Esophagus muscularis mucosa (tissue), 4 donors: ENCODE measurements at regions not wholly inside any gene's neighbourhood (a gene's known extent, or its start where the extent isn't known, plus 50 kb on each side); places are given as distances from the start of the nearest gene placed in this dataset.

Experiments used
- DNase-seq: peaks from one replicate; pipeline ENCODE4 v3.0.0-alpha.2; 2017; ENCODE audit errors: extremely low spot score
- H3K27ac ChIP-seq, 4 donors: fragments of 200-600 bp; sonication (generic); replicated peaks in 1 of 4; 1 replicate in 3 of 4; 2 replicates in 1 of 4; pipeline ENCODE4 v1.5.1; 2016 to 2019; ENCODE audit warnings: mild to moderate bottlenecking in 1 of 4
- H3K27me3 ChIP-seq, 4 donors: fragments of 200-600 bp; sonication (generic); one replicate each; pipeline versions ENCODE4 v1.5.1 to v1.6.0; 2016 to 2019
- H3K36me3 ChIP-seq, 4 donors: fragments of 200-600 bp; sonication (generic); one replicate each; pipeline ENCODE4 v1.5.1; 2016 to 2019
- H3K4me1 ChIP-seq, 4 donors: fragments of 200-600 bp; sonication (generic); one replicate each; pipeline ENCODE4 v1.5.1; 2016 to 2019
- H3K4me3 ChIP-seq, 4 donors: fragments of 200-600 bp; sonication (generic); 1 replicate in 2 of 4; 2 replicates in 2 of 4; pipeline ENCODE4 v1.5.1; 2016 to 2019; ENCODE audit warnings: mild to moderate bottlenecking in 4 of 4, moderate library complexity in 1 of 4
- H3K9me3 ChIP-seq, 4 donors: fragments of 200-600 bp; sonication (generic); 1 replicate in 3 of 4; 2 replicates in 1 of 4; pipeline ENCODE4 v1.5.1; 2016 to 2019
- CTCF ChIP-seq, 3 experiments: fragments of 200-600 bp in 2 of 3; fragments of 450-650 bp in 1 of 3; sonication (generic) in 2 of 3; IDR thresholded peaks; one replicate each; pipeline ENCODE4 v1.5.1; 2017 to 2019; ENCODE audit warnings: antibody characterized with exemption in 3 of 3, mild to moderate bottlenecking in 2 of 3, moderate library complexity in 1 of 3
- EP300 ChIP-seq: sonication (generic); formaldehyde crosslinking; IDR thresholded peaks from one replicate; pipeline ENCODE4 v1.6.1; 2017; ENCODE audit warnings: antibody characterized with exemption
- POLR2A ChIP-seq: fragments of 450-650 bp; IDR thresholded peaks from one replicate; pipeline ENCODE4 v1.6.1; 2017; ENCODE audit warnings: antibody characterized with exemption, moderate library complexity, mild to moderate bottlenecking, low read depth
- POLR2AphosphoS5 ChIP-seq, 2 donors: sonication (generic); formaldehyde crosslinking; IDR thresholded peaks; one replicate each; pipeline ENCODE4 v1.6.1; 2017; ENCODE audit warnings: antibody characterized with exemption in 2 of 2
- WGBS: methylation state at CpG from one replicate; pipeline ENCODE4 v1.1.5; 2018; 5-methylcytosine and 5-hydroxymethylcytosine counted together
- intact Hi-C: fragments of 100-400 bp; cut with DNase I; formaldehyde crosslinking; loops from one replicate; pipeline ENCODE4 v1.15.1; 2023

- TF ChIP-seq CTCF (IDR thresholded peaks at IDR 0.05) (no peak), EP300 (no peak), POLR2A (no peak), POLR2AphosphoS5 (IDR thresholded peaks at IDR 0.05) (no peak)
- no peak for DNase-seq
- peaks cover 0 to 5% (median 1%) of the 10 kb centered on the region in 4 donors for H3K4me1 ChIP-seq
- no peaks in the 10 kb centered on the region for H3K9me3 ChIP-seq
- 63% methylated on average over 2 of the region's 2 CpGs for WGBS
- H3K27me3 ChIP-seq, result no peaks in the 10 kb centered on the region
- no peak overlapping the region for H3K27ac ChIP-seq
- H3K36me3 ChIP-seq, result no peaks in the 10 kb centered on the region
- H3K4me3 ChIP-seq, result no peak overlapping the region
- intact Hi-C loops, result no loop called here
Measured at GRCh38 chr2:51986101-51986500, 954.2 kb upstream of the NRXN1 start.

- Histone ChIP-seq H3K4me3 (no peak overlapping the region), H3K36me3 (no peaks in the 10 kb centered on the region), H3K27ac (no peak overlapping the region), H3K27me3 (no peaks in the 10 kb centered on the region), H3K9me3 (no peaks in the 10 kb centered on the region), H3K4me1 (peaks cover 0 to 5% (median under 1%) of the 10 kb centered on the region in 4 donors)
- intact Hi-C loops, result no loop called here
- 54% methylated on average over 2 of the region's 2 CpGs for WGBS
- DNase-seq, result no peak
- no peak for TF ChIP-seq EP300
- TF ChIP-seq CTCF (IDR thresholded peaks at IDR 0.05), result no peak
- no peak for TF ChIP-seq POLR2A
Measured at GRCh38 chr2:51981783-51982182, 949.9 kb upstream of the NRXN1 start.

GRCh38 chr2:51976623-51977022, 944.7 kb upstream of the NRXN1 start:
- Histone ChIP-seq H3K27me3 (no peaks in the 10 kb centered on the region), H3K27ac (no peak overlapping the region), H3K4me3 (no peak overlapping the region), H3K36me3 (no peaks in the 10 kb centered on the region), H3K9me3 (no peaks in the 10 kb centered on the region), H3K4me1 (no peaks in the 10 kb centered on the region)
- 82% methylated on average over 2 of the region's 2 CpGs for WGBS
- intact Hi-C loops, result no loop called here
- TF ChIP-seq POLR2A, result no peak
- TF ChIP-seq POLR2AphosphoS5 (IDR thresholded peaks at IDR 0.05), result no peak
- no peak for TF ChIP-seq CTCF (IDR thresholded peaks at IDR 0.05)
- TF ChIP-seq EP300, result no peak
- DNase-seq, result no peak

GRCh38 chr2:51971136-51971535, 939.2 kb upstream of the NRXN1 start:
- 40% methylated on average over 1 of the region's 1 CpG for WGBS
- H3K4me3 ChIP-seq, result no peak overlapping the region
- intact Hi-C loops, result no loop called here
- H3K4me1 ChIP-seq, result no peaks in the 10 kb centered on the region
- H3K9me3 ChIP-seq, result peaks cover 0 to 8% (median 0%) of the 10 kb centered on the region in 4 donors
- H3K27ac ChIP-seq, result no peak overlapping the region
- H3K27me3 ChIP-seq, result no peaks in the 10 kb centered on the region
- DNase-seq, result no peak
- TF ChIP-seq EP300 (no peak), CTCF (IDR thresholded peaks at IDR 0.05) (no peak), POLR2AphosphoS5 (IDR thresholded peaks at IDR 0.05) (no peak), POLR2A (no peak)
- H3K36me3 ChIP-seq, result no peaks in the 10 kb centered on the region

GRCh38 chr2:51969347-51969746, 937.4 kb upstream of the NRXN1 start:
- Histone ChIP-seq H3K4me3 (no peak overlapping the region), H3K4me1 (no peaks in the 10 kb centered on the region), H3K36me3 (no peaks in the 10 kb centered on the region), H3K27me3 (no peaks in the 10 kb centered on the region), H3K27ac (no peak overlapping the region), H3K9me3 (peaks cover 0 to 8% (median 0%) of the 10 kb centered on the region in 4 donors)
- DNase-seq, result no peak
- intact Hi-C loops, result no loop called here
- no peak for TF ChIP-seq POLR2AphosphoS5 (IDR thresholded peaks at IDR 0.05)
- WGBS, result 37% methylated on average over 1 of the region's 1 CpG
